K562 (cell line): ENCODE measurements at regions not wholly inside any gene's neighbourhood (a gene's known extent, or its start where the extent isn't known, plus 50 kb on each side); places are given as distances from the start of the nearest gene placed in this dataset.
A peak's percentile ranks its signal among the peaks of the same experiment; 100 is the strongest.

Experiments
- CBFA2T2 ChIP-seq: fragments of 450-650 bp; conservative IDR thresholded peaks from 2 replicates; pipeline ENCODE4 v1.6.1; 2017; ENCODE audit warnings: mild to moderate bottlenecking
- CBFA2T3 ChIP-seq: fragments of 450-650 bp; IDR thresholded peaks from 2 replicates; pipeline ENCODE4 v1.6.1; 2017
- CXXC5 ChIP-seq: fragments of 250-450 bp; sonication (Bioruptor Pico); IDR thresholded peaks from 2 replicates; pipeline ENCODE4 v1.8.0; 2022; ENCODE audit warnings: inconsistent platforms, mild to moderate bottlenecking, moderate library complexity
- EWSR1 ChIP-seq: fragments of 450-650 bp; IDR thresholded peaks from 2 replicates; pipeline ENCODE4 v1.6.1; 2018; ENCODE audit warnings: borderline replicate concordance, mild to moderate bottlenecking, low read depth, moderate library complexity; ENCODE audit not compliant: partially characterized antibody
- GTF2E2 ChIP-seq: fragments of 200-800 bp; sonication (Bioruptor generic); IDR thresholded peaks from 2 replicates; pipeline ENCODE4 v1.6.1; 2016; ENCODE audit warnings: missing genetic modification characterization, missing compliant biosample characterization
- HEY1 ChIP-seq: fragments of 250-450 bp; sonication (Bioruptor Pico); IDR thresholded peaks from 2 replicates; pipeline ENCODE4 v1.5.0; 2020; ENCODE audit warnings: mild to moderate bottlenecking, moderate library complexity, borderline replicate concordance
- NR2C1 ChIP-seq, 2 experiments: fragments of 450-650 bp; IDR thresholded peaks; 2 replicates each; pipeline ENCODE4 v1.6.1; 2017; ENCODE audit warnings: mild to moderate bottlenecking in 2 of 2, antibody characterized with exemption in 1 of 2, inconsistent platforms in 1 of 2, missing compliant biosample characterization in 1 of 2, missing genetic modification characterization in 1 of 2
- NR4A1 ChIP-seq, 2 experiments: fragments of 250-450 bp in 1 of 2; fragments of 450-650 bp in 1 of 2; sonication (Bioruptor Pico) in 1 of 2; IDR thresholded peaks; 2 replicates each; pipeline versions ENCODE4 v1.4.0 to v1.6.1; 2016 to 2020; ENCODE audit warnings: mild to moderate bottlenecking in 2 of 2, missing compliant biosample characterization in 1 of 2, missing genetic modification characterization in 1 of 2, moderate library complexity in 1 of 2
- PHB ChIP-seq: fragments of 250-450 bp; sonication (Bioruptor Pico); IDR thresholded peaks from 2 replicates; pipeline ENCODE4 v1.5.0; 2021
- POLR2G ChIP-seq: fragments of 200-400 bp; formaldehyde crosslinking; IDR thresholded peaks from 2 replicates; pipeline ENCODE4 v1.6.1; 2017; ENCODE audit warnings: low read depth, mild to moderate bottlenecking, antibody characterized with exemption, low read length, moderate library complexity
- SRSF7 ChIP-seq: fragments of 200-400 bp; formaldehyde crosslinking; optimal IDR thresholded peaks from 2 replicates; pipeline ENCODE3; 2017; ENCODE audit warnings: mild to moderate bottlenecking, low read depth, low read length
- TCF3 ChIP-seq: sonication (generic); formaldehyde crosslinking; IDR thresholded peaks from 2 replicates; pipeline ENCODE4 v1.4.0; 2020; ENCODE audit warnings: mild to moderate bottlenecking, missing genetic modification reagents
- TRIM28 ChIP-seq: fragments of 450-650 bp; IDR thresholded peaks from 2 replicates; pipeline ENCODE4 v1.6.1; 2017
- ZFX ChIP-seq: sonication (generic); formaldehyde crosslinking; IDR thresholded peaks from 2 replicates; pipeline ENCODE4 v1.8.0; 2022; ENCODE audit warnings: mild to moderate bottlenecking, missing genetic modification reagents, moderate library complexity
- ZNF12 ChIP-seq: sonication (generic); formaldehyde crosslinking; IDR thresholded peaks from 2 replicates; pipeline ENCODE4 v1.4.0; 2020; ENCODE audit warnings: mild to moderate bottlenecking, missing genetic modification reagents
- ZNF140 ChIP-seq: fragments of 250-450 bp; sonication (Bioruptor Pico); IDR thresholded peaks from 2 replicates; pipeline ENCODE4 v1.8.0; 2021; ENCODE audit warnings: moderate library complexity, mild to moderate bottlenecking, inconsistent platforms
- ZNF184 ChIP-seq: sonication (generic); formaldehyde crosslinking; IDR thresholded peaks from 2 replicates; pipeline ENCODE4 v1.5.0; 2020; ENCODE audit warnings: missing genetic modification reagents
- ZNF217 ChIP-seq: sonication (generic); formaldehyde crosslinking; IDR thresholded peaks from 2 replicates; pipeline ENCODE4 v1.8.0; 2022; ENCODE audit warnings: mild to moderate bottlenecking, missing genetic modification reagents
- ZNF584 ChIP-seq: fragments of 200-800 bp; sonication (Bioruptor generic); IDR thresholded peaks from 2 replicates; pipeline ENCODE4 v1.6.1; 2016; ENCODE audit warnings: low read depth, mild to moderate bottlenecking, missing genetic modification characterization, missing compliant biosample characterization
- ZNF586 ChIP-seq: fragments of 450-650 bp; formaldehyde crosslinking; conservative IDR thresholded peaks from 2 replicates; pipeline ENCODE4 v1.4.0; 2020; ENCODE audit warnings: mild to moderate bottlenecking, moderate library complexity
- TF ChIP-seq, protein P1 (sequence below): fragments of 250-450 bp; sonication (Bioruptor Pico); IDR thresholded peaks from 2 replicates; pipeline ENCODE4 v1.5.0; 2021
- TF ChIP-seq, protein P2 (sequence below): fragments of 250-450 bp; sonication (Bioruptor Pico); IDR thresholded peaks from 2 replicates; pipeline ENCODE4 v1.4.0; 2020
- TF ChIP-seq, protein P3 (sequence below): fragments of 250-450 bp; sonication (Bioruptor Pico); IDR thresholded peaks from 2 replicates; pipeline ENCODE4 v1.4.0; 2020; ENCODE audit warnings: borderline replicate concordance
- TF ChIP-seq, protein P4 (sequence below): IDR thresholded peaks from 3 replicates; pipeline ENCODE4 v1.6.1; 2011; ENCODE audit warnings: borderline replicate concordance, mild to moderate bottlenecking; ENCODE audit not compliant: insufficient read length, insufficient read depth

DNA sequence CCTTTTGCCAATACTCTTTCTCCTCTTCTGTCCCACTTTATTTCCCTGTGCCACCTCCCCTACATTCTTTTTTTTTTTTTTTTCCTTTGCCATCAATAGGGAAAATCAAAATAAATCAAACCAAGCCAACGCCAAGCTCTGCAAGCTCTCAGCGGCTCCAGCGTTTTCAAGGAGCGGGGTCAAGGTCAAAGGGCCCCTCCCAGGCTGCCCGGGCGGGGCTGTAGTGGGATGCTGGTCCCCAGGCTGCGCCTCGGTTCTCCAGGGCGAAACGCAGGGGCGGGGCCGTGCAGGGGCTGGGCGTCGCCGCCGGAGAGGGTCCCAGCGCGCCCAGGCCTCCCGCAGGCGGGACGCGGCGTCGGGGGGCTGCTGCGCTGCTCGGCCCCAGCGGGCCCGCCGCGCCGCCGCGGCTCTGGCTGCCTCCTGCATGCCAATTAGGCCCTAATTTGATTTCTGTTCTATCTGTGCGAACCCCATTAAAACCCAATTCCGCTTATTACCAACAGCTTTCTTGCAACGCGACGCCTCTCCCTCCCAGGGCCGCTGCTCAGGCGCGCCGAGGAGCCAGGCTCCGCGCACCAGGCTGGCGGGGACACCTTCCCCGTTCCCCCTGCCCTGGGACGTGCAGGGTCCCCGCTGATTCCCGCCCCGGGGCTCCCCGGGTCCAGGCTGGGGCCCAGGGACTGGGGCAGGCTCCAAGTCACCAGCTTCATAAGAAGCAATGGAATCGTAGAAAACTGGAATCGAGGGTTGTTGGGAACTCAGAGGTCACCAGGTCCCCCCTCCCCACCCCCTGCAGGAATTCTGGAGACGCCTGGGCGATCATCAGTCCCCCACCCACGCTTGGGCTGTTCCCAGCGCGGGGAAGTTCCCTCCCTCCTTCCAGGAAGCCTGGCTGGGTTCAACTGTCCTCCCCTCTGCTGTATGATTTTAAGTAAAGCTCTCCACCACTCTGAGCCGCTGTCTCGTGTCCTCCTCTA is 50.7 kb upstream of the MAP1LC3B2 start (continued):
- TF ChIP-seq, protein P1, sequence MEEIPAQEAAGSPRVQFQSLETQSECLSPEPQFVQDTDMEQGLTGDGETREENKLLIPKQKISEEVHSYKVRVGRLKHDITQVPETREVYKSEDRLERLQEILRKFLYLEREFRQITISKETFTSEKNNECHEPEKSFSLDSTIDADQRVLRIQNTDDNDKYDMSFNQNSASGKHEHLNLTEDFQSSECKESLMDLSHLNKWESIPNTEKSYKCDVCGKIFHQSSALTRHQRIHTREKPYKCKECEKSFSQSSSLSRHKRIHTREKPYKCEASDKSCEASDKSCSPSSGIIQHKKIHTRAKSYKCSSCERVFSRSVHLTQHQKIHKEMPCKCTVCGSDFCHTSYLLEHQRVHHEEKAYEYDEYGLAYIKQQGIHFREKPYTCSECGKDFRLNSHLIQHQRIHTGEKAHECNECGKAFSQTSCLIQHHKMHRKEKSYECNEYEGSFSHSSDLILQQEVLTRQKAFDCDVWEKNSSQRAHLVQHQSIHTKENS (CRISPR knock-in tag), result no peak
- TF ChIP-seq, protein P2, sequence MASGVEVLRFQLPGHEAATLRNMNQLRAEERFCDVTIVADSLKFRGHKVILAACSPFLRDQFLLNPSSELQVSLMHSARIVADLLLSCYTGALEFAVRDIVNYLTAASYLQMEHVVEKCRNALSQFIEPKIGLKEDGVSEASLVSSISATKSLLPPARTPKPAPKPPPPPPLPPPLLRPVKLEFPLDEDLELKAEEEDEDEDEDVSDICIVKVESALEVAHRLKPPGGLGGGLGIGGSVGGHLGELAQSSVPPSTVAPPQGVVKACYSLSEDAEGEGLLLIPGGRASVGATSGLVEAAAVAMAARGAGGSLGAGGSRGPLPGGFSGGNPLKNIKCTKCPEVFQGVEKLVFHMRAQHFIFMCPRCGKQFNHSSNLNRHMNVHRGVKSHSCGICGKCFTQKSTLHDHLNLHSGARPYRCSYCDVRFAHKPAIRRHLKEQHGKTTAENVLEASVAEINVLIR (CRISPR knock-in tag), result no peak
- TF ChIP-seq NR2C1 (IDR thresholded peaks at IDR 0.05), result no peak
- peak; percentile 57 for TF ChIP-seq NR2C1 (tag; IDR thresholded peaks at IDR 0.05)
- TF ChIP-seq, protein P3, sequence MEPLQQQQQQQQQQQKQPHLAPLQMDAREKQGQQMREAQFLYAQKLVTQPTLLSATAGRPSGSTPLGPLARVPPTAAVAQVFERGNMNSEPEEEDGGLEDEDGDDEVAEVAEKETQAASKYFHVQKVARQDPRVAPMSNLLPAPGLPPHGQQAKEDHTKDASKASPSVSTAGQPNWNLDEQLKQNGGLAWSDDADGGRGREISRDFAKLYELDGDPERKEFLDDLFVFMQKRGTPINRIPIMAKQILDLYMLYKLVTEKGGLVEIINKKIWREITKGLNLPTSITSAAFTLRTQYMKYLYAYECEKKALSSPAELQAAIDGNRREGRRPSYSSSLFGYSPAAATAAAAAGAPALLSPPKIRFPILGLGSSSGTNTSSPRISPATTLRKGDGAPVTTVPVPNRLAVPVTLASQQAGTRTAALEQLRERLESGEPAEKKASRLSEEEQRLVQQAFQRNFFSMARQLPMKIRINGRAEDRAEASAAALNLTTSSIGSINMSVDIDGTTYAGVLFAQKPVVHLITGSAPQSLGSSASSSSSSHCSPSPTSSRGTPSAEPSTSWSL, result no peak
- TF ChIP-seq ZNF184, result no peak
- no peak for TF ChIP-seq SRSF7
- TF ChIP-seq ZNF217 (CRISPR knock-in tag), result no peak
- no peak for TF ChIP-seq HEY1 (CRISPR knock-in tag)
- TF ChIP-seq POLR2G, result peak; percentile 58
- TF ChIP-seq, protein P4, sequence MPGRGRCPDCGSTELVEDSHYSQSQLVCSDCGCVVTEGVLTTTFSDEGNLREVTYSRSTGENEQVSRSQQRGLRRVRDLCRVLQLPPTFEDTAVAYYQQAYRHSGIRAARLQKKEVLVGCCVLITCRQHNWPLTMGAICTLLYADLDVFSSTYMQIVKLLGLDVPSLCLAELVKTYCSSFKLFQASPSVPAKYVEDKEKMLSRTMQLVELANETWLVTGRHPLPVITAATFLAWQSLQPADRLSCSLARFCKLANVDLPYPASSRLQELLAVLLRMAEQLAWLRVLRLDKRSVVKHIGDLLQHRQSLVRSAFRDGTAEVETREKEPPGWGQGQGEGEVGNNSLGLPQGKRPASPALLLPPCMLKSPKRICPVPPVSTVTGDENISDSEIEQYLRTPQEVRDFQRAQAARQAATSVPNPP, result no peak
- no peak for TF ChIP-seq NR4A1 (CRISPR knock-in tag; IDR thresholded peaks at IDR 0.05)
- no peak for TF ChIP-seq NR4A1 (tag; IDR thresholded peaks at IDR 0.05)
- no peak for TF ChIP-seq ZNF140 (CRISPR knock-in tag)
- no peak for TF ChIP-seq CBFA2T2
- TF ChIP-seq TRIM28, result no peak
- TF ChIP-seq PHB (CRISPR knock-in tag), result no peak
- no peak for TF ChIP-seq GTF2E2 (tag)
- no peak for TF ChIP-seq ZNF586 (CRISPR knock-in tag)
- no peak for TF ChIP-seq ZNF584 (CRISPR knock-in tag)
- no peak for TF ChIP-seq ZNF12 (CRISPR knock-in tag)
- TF ChIP-seq ZFX (CRISPR knock-in tag), result peak; percentile 48
- TF ChIP-seq EWSR1, result no peak
- no peak for TF ChIP-seq CBFA2T3
- TF ChIP-seq TCF3 (CRISPR knock-in tag), result no peak
- TF ChIP-seq CXXC5 (CRISPR knock-in tag), result peak; percentile 39; the same call in 1 of the 2 replicates
